GM23338 (cell line): ENCODE measurements at regions not wholly inside any gene's neighbourhood (a gene's known extent, or its start where the extent isn't known, plus 50 kb on each side); places are given as distances from the start of the nearest gene placed in this dataset.

Experiments
- ATAC-seq: fragments of 200-7000 bp; cut with Tn5 transposase; 3 replicates; pipeline ENCODE4 v1.9.1; 2020
- DNase-seq: peaks from one replicate; pipeline ENCODE4 v3.0.0-alpha.2; 2015; ENCODE audit warnings: low spot score
- H2AFZ ChIP-seq: fragments of 200-600 bp; sonication (generic); 2 replicates; pipeline ENCODE4 v1.8.0; 2016; ENCODE audit warnings: antibody characterized with exemption, mild to moderate bottlenecking, moderate library complexity
- H3F3A ChIP-seq: fragments of 200-600 bp; sonication (generic); replicated peaks from 2 replicates; pipeline ENCODE4 v1.8.0; 2017; ENCODE audit warnings: antibody characterized with exemption, mixed run types, low read depth
- H3K27ac ChIP-seq: fragments of 200-600 bp; sonication (generic); 2 replicates; pipeline ENCODE4 v1.6.1; 2016; ENCODE audit warnings: low read depth
- H3K27me3 ChIP-seq: fragments of 200-600 bp; sonication (generic); 2 replicates; pipeline ENCODE4 v1.8.0; 2016; ENCODE audit warnings: mild to moderate bottlenecking, mixed run types, moderate library complexity; ENCODE audit not compliant: insufficient read depth
- H3K36me3 ChIP-seq: fragments of 200-600 bp; sonication (generic); 2 replicates; pipeline ENCODE4 v1.8.0; 2016; ENCODE audit warnings: mild to moderate bottlenecking; ENCODE audit not compliant: insufficient read depth
- H3K4me1 ChIP-seq: fragments of 200-600 bp; sonication (generic); 2 replicates; pipeline ENCODE4 v1.8.0; 2016; ENCODE audit warnings: mild to moderate bottlenecking, moderate library complexity; ENCODE audit not compliant: insufficient read depth
- H3K4me2 ChIP-seq: fragments of 200-600 bp; sonication (generic); 2 replicates; pipeline ENCODE4 v1.7.1; 2017; ENCODE audit warnings: mixed run types
- H3K4me3 ChIP-seq: fragments of 200-600 bp; sonication (generic); 2 replicates; pipeline ENCODE4 v1.6.1; 2016; ENCODE audit warnings: mixed run types
- H3K79me2 ChIP-seq: fragments of 200-600 bp; sonication (generic); replicated peaks from 2 replicates; pipeline ENCODE4 v1.8.0; 2017; ENCODE audit warnings: mild to moderate bottlenecking; ENCODE audit not compliant: insufficient read depth
- H3K9me2 ChIP-seq: fragments of 200-600 bp; sonication (generic); 2 replicates; pipeline ENCODE4 v1.8.0; 2017; ENCODE audit not compliant: insufficient read depth
- H4K20me1 ChIP-seq: fragments of 200-600 bp; sonication (generic); replicated peaks from 2 replicates; pipeline ENCODE4 v1.8.0; 2017; ENCODE audit warnings: mild to moderate bottlenecking; ENCODE audit not compliant: insufficient read depth
- H3K27ac Mint-ChIP-seq: 2 replicates; pipeline ENCODE4 v1.8.0; 2020; ENCODE audit warnings: inconsistent platforms, mild to moderate bottlenecking, moderate library complexity, mixed read lengths
- H3K27me3 Mint-ChIP-seq: 3 replicates; pipeline ENCODE4 v1.8.0; 2022; ENCODE audit warnings: low read depth, mild to moderate bottlenecking, moderate library complexity, mixed read lengths, inconsistent platforms; ENCODE audit not compliant: insufficient read depth, poor library complexity
- H3K36me3 Mint-ChIP-seq: 3 replicates; pipeline ENCODE4 v1.8.0; 2021; ENCODE audit warnings: low read depth, mild to moderate bottlenecking, inconsistent platforms, moderate library complexity, mixed read lengths
- H3K4me1 Mint-ChIP-seq: 3 replicates; pipeline ENCODE4 v1.8.0; 2020; ENCODE audit warnings: mild to moderate bottlenecking, inconsistent platforms, mixed read lengths
- H3K4me3 Mint-ChIP-seq: 3 replicates; pipeline ENCODE4 v1.8.0; 2021; ENCODE audit warnings: moderate library complexity, mild to moderate bottlenecking, inconsistent platforms, mixed read lengths
- H3K9me3 Mint-ChIP-seq: 3 replicates; pipeline ENCODE4 v1.8.0; 2020; ENCODE audit warnings: moderate library complexity, mild to moderate bottlenecking, inconsistent platforms, mixed read lengths
- CREB1 ChIP-seq: fragments of 250-450 bp; sonication (Bioruptor Pico); IDR thresholded peaks from 2 replicates; pipeline ENCODE4 v1.5.0; 2020; ENCODE audit warnings: low read depth, mild to moderate bottlenecking, moderate library complexity
- CTCF ChIP-seq, 2 experiments: fragments of 200-600 bp in 1 of 2; sonication (generic) in 1 of 2; conservative IDR thresholded peaks; 2 replicates each; pipeline versions ENCODE4 v1.5.1 to v1.6.1; 2016 to 2017; ENCODE audit warnings: antibody characterized with exemption in 2 of 2, low read depth in 2 of 2, mild to moderate bottlenecking in 2 of 2, moderate library complexity in 1 of 2
- EZH2 ChIP-seq: fragments of 200-600 bp; sonication (generic); IDR thresholded peaks from one replicate; pipeline ENCODE4 v1.8.0; 2017; ENCODE audit warnings: antibody characterized with exemption, mild to moderate bottlenecking, low read depth; ENCODE audit not compliant: unreplicated experiment
- EZH2phosphoT487 ChIP-seq: fragments of 200-600 bp; sonication (generic); IDR thresholded peaks from one replicate; pipeline ENCODE4 v1.8.1; 2018; ENCODE audit warnings: antibody characterized with exemption; ENCODE audit not compliant: unreplicated experiment
- JUNB ChIP-seq: IDR thresholded peaks from one replicate; pipeline ENCODE4 v1.6.1; 2016; ENCODE audit warnings: antibody characterized with exemption; ENCODE audit not compliant: unreplicated experiment
- NANOG ChIP-seq: IDR thresholded peaks from 2 replicates; pipeline ENCODE4 v1.6.1; 2016; ENCODE audit warnings: antibody characterized with exemption, borderline replicate concordance
- POLR2AphosphoS5 ChIP-seq: IDR thresholded peaks from 2 replicates; pipeline ENCODE4 v1.6.1; 2016; ENCODE audit warnings: antibody characterized with exemption, low read depth
- STAT1 ChIP-seq: IDR thresholded peaks from one replicate; pipeline ENCODE4 v1.6.1; 2016; ENCODE audit warnings: antibody characterized with exemption; ENCODE audit not compliant: unreplicated experiment
- ZNF331 ChIP-seq: fragments of 250-450 bp; sonication (Bioruptor Pico); IDR thresholded peaks from 2 replicates; pipeline ENCODE4 v1.5.0; 2020; ENCODE audit warnings: low read depth, mild to moderate bottlenecking, moderate library complexity
- ZNF462 ChIP-seq: fragments of 250-450 bp; sonication (Bioruptor Pico); IDR thresholded peaks from 2 replicates; pipeline ENCODE4 v1.5.0; 2020; ENCODE audit warnings: mild to moderate bottlenecking, moderate library complexity
- TF ChIP-seq, protein P1 (sequence below): IDR thresholded peaks from 2 replicates; pipeline ENCODE4 v1.6.1; 2016; ENCODE audit warnings: antibody characterized with exemption
- TF ChIP-seq, protein P2 (sequence below): IDR thresholded peaks from one replicate; pipeline ENCODE4 v1.6.1; 2018; ENCODE audit warnings: antibody characterized with exemption; ENCODE audit not compliant: unreplicated experiment

DNA sequence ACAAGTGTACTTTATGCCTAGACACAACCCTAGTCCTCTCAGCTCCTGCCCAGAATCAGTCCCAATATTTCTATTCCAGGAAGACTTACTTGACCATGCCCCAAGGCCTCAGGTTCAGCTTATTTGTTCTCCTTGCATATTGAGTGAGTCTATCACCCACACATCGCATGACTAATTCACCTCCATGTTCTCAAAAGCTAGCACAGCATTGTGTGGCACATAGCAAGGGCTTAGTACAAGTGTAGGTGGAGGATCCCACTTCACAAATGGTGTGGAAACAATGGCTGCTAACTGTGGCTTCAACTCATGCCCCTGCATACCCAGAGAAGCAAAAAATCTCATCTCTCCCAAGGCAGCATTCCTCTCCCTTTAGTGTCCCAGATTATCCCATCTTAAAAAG, 602.6 kb upstream of the API5 start:
- no peak overlapping the region for H3K4me2 ChIP-seq
- peaks cover 4% of the 10 kb centered on the region for H3K27me3 Mint-ChIP-seq
- H4K20me1 ChIP-seq, result no peaks in the 10 kb centered on the region
- H3K4me3 Mint-ChIP-seq, result no peak overlapping the region
- no peak for ATAC-seq
- H3K9me2 ChIP-seq, result no peaks in the 10 kb centered on the region
- DNase-seq, result no peak
- H3K79me2 ChIP-seq, result no peaks in the 10 kb centered on the region
- no peaks in the 10 kb centered on the region for H3K27me3 ChIP-seq
- peaks cover 24% of the 10 kb centered on the region for H3K36me3 Mint-ChIP-seq
- H3K36me3 ChIP-seq, result no peaks in the 10 kb centered on the region
- H3F3A ChIP-seq, result no peaks in the 10 kb centered on the region
- H3K27ac ChIP-seq, result no peak overlapping the region
- H3K9me3 Mint-ChIP-seq, result peaks cover 98% of the 10 kb centered on the region
- H3K4me1 ChIP-seq, result 0 out of 2 replicates have a peak, but pooled peaks cover 12% of the 10 kb centered on the region
- H3K4me1 Mint-ChIP-seq, result no peaks in the 10 kb centered on the region
- no peak overlapping the region for H3K27ac Mint-ChIP-seq
- TF ChIP-seq NANOG (no peak), EZH2phosphoT487 (no peak), ZNF462 (CRISPR knock-in tag) (no peak), CREB1 (CRISPR knock-in tag) (no peak), ZNF331 (no peak), JUNB (no peak), EZH2 (no peak), STAT1 (no peak), POLR2AphosphoS5 (no peak), CTCF (conservative IDR thresholded peaks at IDR 0.05; ENCODE audit: low read depth in 2 of 2) (no peak)
- TF ChIP-seq, protein P1, sequence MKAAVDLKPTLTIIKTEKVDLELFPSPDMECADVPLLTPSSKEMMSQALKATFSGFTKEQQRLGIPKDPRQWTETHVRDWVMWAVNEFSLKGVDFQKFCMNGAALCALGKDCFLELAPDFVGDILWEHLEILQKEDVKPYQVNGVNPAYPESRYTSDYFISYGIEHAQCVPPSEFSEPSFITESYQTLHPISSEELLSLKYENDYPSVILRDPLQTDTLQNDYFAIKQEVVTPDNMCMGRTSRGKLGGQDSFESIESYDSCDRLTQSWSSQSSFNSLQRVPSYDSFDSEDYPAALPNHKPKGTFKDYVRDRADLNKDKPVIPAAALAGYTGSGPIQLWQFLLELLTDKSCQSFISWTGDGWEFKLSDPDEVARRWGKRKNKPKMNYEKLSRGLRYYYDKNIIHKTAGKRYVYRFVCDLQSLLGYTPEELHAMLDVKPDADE, result no peak
- TF ChIP-seq, protein P2, sequence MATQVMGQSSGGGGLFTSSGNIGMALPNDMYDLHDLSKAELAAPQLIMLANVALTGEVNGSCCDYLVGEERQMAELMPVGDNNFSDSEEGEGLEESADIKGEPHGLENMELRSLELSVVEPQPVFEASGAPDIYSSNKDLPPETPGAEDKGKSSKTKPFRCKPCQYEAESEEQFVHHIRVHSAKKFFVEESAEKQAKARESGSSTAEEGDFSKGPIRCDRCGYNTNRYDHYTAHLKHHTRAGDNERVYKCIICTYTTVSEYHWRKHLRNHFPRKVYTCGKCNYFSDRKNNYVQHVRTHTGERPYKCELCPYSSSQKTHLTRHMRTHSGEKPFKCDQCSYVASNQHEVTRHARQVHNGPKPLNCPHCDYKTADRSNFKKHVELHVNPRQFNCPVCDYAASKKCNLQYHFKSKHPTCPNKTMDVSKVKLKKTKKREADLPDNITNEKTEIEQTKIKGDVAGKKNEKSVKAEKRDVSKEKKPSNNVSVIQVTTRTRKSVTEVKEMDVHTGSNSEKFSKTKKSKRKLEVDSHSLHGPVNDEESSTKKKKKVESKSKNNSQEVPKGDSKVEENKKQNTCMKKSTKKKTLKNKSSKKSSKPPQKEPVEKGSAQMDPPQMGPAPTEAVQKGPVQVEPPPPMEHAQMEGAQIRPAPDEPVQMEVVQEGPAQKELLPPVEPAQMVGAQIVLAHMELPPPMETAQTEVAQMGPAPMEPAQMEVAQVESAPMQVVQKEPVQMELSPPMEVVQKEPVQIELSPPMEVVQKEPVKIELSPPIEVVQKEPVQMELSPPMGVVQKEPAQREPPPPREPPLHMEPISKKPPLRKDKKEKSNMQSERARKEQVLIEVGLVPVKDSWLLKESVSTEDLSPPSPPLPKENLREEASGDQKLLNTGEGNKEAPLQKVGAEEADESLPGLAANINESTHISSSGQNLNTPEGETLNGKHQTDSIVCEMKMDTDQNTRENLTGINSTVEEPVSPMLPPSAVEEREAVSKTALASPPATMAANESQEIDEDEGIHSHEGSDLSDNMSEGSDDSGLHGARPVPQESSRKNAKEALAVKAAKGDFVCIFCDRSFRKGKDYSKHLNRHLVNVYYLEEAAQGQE, result no peak
- H3K4me3 ChIP-seq, result no peak overlapping the region
- no peak overlapping the region for H2AFZ ChIP-seq
